NCI-H2196 treated with DMSO at 0.1 percent for 48 hours (cell line): ENCODE measurements at regions not wholly inside any gene's neighbourhood (a gene's known extent, or its start where the extent isn't known, plus 50 kb on each side); places are given as distances from the start of the nearest gene placed in this dataset.

Experiments used
- DNase-seq: peaks from one replicate; lab custom pipeline; 2025; ENCODE audit not compliant: unreplicated experiment; lab: John Stamatoyannopoulos, UW

DNA sequence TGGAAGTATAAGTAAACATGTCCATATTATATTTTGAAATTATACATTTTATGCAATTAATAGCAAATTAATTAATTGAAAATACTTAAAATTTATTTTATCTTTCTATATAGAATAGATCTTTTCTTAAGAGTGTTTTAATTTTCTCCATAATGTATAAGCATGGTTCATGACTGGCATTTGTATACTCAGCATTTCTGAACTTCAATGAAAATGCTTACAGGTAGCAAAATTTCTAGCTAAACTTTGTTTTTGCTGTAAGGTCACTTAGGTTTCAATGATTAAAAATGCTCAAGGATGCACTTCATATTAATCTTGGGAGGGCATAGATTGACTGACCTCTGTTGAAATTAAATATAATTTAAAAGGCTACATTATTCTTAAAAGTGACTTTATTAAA, 1108.1 kb downstream of the BRINP3 start:
- no peak for DNase-seq

DNA sequence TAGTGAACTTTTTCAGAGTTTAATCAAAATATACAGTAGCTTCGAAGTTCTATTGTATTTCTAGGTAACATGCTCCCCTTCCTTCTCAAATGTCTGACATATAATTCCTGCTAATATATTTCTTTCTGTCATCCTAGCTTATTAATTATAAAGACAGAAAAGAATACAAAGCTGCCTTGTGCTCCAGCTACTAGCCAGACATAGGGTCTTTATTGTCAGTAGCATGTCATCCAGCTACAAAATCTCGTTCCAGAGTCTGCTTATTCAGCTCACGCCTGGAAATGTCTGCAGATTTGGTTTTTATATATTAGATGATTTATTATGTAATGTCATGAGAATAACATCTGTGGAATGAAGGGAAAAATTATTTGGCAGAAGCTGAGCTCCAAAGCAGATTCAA, 1102.8 kb downstream of the BRINP3 start:
- no peak for DNase-seq

DNA sequence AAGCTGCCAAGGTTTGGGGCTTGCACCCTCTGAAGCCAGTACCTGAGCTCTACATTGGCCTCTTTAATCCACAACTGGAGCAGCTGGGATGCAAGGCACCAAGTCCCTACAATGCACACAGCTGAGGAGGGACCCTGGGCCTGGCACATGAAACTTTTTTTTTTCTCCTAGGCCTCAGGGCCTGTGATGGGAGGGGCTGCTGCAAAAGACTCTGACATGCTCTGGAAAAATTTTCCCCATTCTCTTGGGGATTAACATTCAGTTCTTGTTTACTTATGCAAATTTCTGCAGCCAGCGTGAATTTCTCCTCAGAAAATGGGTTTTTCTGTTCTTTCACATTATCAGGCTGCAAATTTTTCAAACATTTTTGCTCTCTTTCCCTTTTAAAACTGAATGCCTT, 1072.2 kb downstream of the BRINP3 start:
- DNase-seq: no peak

DNA sequence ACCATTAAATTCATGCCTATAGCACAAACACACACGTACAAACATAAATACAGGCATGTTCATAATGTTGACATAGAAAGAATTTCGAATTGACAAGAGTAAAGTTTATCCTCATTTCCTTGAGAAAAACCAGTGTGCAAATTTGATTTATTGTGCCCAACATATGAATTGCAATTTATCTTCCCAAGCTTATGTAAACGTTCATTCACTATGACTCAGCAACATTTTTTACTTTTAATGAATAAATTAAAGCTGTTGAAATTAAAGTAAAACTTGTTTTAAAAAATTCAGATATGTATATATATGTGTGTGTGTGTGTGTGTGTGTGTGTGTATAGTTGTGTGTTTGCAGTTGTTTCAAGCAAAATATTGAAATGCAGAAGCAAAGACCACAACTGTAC, 1067.9 kb downstream of the BRINP3 start:
- no peak for DNase-seq

DNA sequence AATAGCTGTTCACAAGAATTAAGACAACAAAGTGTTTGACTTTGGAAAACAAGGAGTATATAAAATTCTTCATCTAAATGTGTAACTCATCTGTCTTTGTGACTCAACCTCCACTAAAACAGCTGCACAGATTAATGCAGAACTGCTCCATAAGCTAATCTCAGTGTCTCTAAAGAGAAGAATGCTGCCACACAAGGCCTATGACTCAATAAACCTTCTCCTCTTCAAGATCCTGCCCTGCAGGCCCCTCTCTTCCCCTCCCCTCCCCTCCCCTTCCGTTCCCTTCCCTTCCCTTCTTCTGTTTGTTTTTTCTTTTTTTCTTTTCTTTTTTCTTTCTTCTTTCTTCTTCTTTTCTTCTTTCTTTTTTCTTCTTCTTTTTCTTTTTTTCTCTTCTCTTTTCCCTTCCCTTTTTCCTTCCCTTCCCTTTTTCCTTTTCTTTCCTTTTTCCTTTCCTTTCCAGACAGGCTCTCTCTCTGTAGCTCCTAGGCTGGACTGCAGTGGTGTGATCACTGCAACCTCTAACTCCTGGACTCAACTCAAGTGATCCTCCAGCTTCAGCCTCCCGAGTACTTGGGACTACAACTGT, 1052.8 kb downstream of the BRINP3 start:
- no peak for DNase-seq

DNA sequence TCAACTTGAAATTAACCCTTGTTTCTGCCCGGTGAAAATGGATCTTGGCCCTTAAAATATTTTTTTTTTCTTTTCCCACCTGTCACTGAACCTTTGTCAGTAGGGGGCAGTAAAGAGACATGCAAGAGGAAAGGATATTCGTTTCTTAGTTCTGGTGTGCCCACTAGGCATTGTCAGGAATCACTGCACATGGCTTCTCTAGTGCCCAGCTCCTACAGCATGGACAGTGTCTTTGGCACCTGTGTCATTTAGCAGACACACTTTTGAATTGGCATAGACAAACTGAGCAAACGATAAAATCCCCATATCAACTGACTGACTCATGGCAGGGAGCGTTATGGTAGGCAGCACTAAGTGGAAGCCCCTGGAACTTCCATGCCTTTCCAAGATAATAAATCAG, 1048.1 kb downstream of the BRINP3 start:
- DNase-seq: no peak

DNA sequence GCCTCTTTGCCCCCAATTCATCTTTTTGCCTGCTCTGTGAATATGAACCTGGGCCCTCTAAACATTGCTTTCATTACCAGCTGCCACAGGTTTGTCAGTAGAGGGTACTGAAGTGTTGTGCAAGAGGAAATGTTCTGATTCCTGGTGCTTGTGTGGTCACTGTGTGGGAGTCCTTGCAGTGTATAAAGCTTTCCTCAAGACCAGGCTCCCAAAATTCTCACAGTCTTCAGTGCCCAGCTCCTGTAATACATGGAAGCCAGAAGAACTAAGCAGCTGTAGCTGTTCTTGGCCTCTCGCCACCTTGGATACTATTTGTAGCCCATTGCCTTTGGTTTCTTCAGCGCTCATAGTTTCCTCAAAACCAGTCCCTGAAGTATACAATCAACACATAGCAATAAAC, 1046.2 kb downstream of the BRINP3 start:
- DNase-seq: no peak

DNA sequence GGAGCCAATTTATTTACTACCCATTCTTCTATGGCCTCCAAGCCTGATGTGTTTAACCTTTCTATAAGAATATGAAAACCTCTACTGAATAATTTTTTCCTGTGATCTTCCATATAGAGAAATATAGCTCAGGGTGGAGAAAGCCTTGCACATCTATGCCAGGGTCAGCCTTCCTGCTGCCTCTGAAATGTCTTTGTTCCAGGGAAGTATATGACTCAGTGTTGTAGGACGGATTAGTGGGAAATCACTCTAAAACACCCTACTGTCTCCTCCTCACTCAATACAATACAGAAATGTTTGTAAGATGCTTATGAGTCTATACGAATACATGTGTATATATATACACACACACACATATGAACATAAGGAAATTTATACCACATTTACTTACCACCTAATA, 1044.9 kb downstream of the BRINP3 start:
- DNase-seq: no peak

DNA sequence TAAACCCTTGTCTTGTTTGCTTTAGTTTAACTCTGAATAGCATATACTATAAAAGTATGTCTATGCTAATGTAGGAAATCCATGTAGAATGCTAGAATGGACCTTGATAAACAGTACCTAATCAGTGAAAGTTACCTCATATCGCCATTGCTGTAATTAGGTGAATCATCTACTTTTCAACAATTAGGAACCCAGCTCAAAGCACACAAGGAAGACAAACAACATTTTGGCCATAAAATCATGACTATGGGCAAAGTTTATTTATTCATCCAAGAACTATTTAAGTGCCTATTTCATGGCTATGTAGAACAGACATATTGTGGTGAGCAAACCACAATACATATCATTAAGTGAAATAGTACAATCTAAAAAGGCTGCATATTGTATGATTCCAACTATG, 1043.2 kb downstream of the BRINP3 start:
- DNase-seq: no peak

DNA sequence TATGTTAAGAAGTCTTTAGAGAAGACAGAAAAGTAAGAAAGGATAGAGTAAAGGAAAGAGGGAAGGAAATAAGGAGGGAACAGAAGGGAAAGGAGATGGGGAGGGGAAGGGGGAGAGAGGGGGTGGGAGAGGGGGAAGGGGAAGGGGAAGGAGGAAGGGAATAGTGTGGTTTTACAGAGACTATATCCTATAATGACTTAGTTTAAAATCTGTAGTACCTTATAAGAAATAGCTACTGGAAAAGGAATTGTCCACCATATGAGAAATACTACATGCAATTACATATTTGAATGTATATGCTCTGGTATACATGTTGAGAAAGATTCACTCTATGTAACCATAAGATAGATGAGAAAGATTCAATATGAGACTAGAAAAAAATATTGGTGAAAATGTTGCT, 1042.3 kb downstream of the BRINP3 start:
- no peak for DNase-seq

DNA sequence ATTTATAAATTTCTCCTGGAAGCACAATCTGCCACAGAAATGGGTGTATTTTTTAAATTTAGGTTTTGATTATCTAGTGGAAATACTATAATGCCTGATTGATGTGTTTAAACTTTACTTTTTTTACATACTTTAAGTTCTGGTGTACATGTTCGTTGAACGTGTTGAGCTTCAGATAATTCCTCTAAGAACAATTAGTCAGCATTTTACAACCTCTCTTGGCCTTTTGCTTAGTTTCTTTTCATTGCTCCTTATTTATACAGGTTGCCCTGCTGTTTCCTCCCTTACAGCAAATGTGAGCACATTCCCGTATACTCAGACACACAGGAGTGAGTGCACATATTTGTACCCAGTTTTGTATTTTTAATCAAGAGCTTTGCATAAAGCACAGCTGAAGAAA, 1038.9 kb downstream of the BRINP3 start:
- no peak for DNase-seq

DNA sequence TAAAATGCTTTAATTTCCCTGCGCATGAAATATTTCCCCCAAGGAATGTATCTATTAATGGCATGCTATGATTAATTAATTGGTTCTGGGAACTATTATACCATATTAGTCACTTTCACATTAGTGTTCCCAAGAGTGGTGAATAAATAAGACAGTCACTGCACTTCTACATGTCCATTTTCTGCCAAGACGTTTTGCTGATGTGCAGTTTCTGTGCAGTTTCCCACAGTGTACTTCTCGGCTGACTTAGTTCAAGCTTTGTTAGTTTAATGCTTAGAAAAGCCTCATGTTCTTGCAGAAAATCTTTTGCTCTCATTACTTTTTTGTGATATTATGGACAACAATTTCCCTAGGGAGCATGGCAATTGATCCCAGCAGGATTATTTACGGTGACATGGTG, 1014.5 kb downstream of the BRINP3 start:
- DNase-seq: no peak

DNA sequence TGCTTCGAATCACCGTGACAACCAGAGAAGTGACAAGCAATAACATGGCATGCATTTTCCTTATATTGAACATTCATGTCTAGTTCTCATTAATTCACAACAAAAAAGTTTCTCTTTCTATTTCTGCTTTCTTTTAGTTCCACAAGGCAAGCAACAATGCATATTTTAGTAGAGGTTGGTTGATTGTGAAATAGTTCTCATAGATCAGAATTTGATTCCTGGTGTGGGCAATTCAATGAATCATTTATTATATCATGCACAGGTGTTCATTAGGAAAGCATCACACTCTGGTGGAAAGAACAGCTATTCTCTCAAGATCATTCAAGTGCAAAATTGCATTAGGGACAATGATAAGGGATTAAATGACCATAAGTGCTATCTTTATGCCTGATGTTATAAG, 980.9 kb downstream of the BRINP3 start:
- no peak for DNase-seq

DNA sequence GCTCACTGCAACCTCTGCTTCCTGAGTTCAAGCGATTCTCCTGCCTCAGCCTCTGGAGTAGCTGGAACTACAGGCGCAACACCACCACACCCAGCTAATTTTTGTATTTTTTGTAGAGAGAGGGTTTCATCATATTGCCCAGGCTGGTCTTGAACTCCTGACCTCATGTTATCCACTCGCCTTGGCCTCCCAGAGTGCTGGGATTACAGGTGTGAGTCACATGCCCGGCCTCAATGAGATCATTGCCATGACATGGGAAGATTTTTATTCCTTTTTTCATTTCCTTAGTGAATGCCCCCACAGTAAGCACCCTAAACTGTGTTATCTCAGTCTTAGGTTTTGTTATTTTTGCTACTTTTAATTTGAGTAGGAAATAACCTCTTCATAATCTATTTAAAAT, 977.9 kb downstream of the BRINP3 start:
- no peak for DNase-seq

DNA sequence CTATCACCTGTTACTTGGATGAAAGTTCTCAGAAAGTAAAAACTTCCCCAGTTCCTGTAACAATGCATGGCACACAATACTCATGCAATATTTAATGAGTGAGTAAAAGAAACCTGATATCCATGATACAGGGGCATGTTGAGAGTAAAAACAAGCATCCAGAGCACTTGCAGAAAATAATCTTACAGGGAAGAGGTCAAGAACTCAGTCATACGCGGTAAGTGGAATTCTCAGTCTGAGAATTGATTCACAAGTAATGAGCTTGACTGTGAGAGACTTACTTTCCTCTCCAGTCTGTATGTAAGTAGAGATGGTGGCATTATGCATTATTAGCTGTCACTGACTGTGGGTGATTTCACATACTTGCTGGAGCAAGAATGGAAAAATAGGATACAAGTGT, 976.9 kb downstream of the BRINP3 start:
- DNase-seq: no peak

DNA sequence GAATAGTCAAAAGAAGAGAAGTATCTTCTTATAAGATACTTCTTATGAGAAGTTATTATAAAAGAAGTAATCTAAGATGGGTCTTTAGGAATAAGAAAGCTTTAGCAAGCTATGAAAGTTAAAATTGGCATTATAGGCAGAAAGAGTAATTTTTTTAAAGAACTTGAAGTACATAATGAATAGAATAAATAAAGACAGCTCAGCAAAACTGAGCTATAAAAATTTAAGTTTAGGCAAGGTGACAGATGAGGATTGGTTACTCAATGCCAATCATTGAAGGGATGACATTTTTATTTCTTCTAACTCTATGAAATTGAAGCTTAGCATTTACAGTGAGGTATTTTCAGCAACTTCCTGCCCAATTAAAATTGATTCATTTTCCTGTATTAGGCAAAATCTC, 966.8 kb downstream of the BRINP3 start:
- DNase-seq: no peak

DNA sequence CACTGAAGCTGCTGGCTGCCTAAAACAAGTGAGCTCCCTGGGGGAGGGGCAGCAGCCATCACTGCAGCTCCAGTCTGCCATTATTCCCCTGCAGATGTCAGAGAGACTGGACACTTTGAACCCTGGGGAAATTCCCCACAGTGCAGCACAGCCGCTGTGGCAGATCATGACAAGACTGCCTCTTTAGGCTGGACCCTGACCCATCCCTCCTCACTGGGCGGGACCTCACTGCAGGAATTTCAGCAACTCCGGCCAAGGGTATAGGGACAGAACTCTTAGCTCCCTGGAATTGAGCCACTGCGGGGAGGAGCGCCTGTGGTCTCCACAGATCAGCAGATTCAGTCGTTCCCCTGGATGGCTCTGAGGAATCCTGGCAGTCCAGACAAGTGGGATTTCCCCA, 964.6 kb downstream of the BRINP3 start:
- no peak for DNase-seq

DNA sequence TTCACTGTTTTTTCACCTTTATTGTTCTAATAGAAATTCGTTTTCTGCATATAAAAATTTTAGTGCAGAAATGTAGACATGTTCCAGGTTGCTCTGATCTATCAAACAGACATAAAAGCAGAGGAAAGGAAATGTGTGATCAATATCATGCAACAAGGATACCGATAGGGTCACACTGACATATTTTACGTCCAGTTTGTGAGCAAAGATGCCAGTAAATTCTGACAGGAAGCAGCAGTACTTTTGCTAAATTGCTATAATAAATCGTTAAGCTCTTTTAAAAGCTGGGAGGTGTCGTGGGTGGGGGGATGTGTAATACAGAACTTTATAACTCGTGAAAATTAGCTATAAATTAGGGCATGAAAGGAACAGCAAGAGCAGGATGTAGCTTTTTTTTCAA, 955.2 kb downstream of the BRINP3 start:
- DNase-seq: no peak

DNA sequence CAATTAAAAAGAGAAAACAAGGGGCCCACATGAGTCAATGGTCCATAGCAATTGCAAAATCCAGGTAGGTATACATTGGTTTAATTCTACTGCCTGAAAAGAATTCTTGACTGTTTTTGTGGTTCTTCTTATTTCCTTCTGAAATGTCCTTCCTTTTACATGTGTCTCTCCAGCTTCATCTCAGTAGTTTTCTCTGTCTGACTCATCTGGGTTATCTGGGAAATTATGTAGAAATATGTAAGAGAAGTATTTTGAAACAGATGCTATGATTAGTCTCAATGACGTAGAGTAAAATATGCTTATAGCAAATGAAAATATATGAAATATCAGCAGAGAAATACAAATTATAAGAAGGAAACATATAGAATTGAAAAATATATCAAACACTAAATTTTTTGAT, 953.2 kb downstream of the BRINP3 start:
- DNase-seq: no peak

DNA sequence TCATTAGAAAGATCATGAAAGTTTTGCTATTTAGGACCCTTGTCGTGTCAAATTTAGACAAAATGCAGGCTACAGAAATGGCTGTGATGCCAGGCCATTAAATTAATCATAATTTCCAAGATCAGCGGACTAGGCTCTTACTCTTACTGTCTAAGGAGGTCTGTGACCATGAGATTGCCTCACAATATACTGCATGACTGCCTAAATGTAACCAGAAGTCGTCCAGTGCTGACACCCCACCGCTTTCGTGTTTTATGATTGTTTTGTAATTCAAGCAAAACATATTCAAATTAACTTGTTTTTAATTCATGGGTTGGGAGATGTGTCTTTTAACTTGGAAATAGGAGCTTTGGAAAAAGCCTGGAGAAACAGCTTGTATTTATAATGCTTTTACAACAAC, 947.5 kb downstream of the BRINP3 start:
- no peak for DNase-seq

DNA sequence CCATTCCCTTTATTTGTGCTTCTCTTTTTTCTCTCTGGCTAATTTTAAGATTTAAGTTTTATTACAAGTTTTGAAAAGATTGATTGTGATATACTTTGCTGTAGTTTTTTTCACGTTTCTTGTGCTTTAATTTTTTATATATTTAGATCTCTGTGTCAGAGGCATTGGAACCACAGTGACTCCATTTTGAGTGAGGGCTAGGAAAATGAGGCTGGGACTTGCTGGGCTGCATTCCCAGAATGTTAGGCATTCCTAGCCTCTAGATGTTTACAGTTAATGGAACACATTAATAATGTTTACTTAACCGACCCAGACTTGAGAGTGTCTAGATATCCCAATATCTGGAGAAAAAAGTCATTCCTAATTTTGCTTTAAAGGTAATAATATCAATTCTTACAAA, 939.4 kb downstream of the BRINP3 start:
- DNase-seq: no peak

DNA sequence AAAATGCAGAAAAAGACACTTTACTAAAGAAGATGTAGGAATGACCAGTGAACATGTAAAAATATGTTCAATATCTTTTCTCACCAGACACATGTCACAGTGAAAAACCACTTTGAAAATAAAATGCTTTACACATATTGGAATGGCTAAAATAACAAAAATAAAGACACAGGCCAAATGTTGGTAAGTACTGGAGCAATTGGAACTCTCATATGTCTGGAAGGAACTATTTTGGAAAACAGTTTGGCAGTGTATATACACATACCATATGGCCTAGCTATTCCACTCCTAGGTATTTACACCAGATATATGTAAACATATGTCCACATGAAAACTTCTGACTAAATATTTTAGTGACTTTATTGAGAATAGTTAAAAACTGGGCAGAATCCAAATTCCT, 927.2 kb downstream of the BRINP3 start:
- DNase-seq: no peak

DNA sequence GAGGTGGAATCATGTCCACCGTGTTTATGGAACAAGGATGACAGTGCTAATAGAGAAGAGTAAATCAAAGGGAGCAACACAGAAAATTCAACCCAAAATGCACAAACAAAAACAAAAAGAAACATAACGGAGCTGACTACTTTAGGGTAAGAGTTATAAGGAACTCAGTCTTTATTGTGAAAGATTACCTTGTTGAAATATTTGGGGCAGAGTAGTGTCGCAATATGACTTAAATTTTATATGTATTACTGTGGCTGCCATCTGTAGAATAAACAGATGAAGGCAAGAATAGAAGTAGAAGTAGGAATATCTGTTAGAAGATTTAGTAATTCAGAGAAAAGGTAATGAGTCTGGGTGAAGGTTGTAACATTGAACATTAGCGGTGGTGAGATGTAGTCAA, 913.9 kb downstream of the BRINP3 start:
- DNase-seq: no peak

DNA sequence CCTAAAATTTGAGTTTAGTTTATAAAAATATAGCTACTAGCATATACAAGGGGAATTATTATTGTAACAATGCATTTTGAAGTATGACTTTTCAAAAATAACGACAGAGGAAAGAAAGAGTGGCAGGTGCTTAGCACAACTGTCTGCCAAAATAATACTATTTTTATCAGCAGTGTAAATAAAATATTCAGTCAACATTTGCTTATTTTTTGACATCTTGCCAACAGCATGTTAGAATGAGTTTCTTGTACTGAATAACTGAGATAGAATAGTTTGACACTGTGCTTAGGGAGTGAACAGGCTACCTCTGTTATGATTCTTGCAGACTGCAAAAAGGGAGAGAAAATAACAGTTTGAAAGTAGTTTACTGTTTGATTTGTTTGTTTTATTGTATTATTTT, 909.8 kb downstream of the BRINP3 start:
- DNase-seq: no peak
